NCI-H1436 treated with DMSO at 0.1 percent for 48 hours (cell line): ENCODE measurements at regions not wholly inside any gene's neighbourhood (a gene's known extent, or its start where the extent isn't known, plus 50 kb on each side); places are given as distances from the start of the nearest gene placed in this dataset.

ENCODE experiments used
- DNase-seq: peaks from one replicate; lab custom pipeline; 2025; lab: John Stamatoyannopoulos, UW

- DNase-seq: no peak
Measured at GRCh38 chr4:57682275-57682674, 572.1 kb upstream of the IGFBP7 start.

GRCh38 chr4:57679969-57680368, 569.8 kb upstream of the IGFBP7 start:
- DNase-seq: no peak

GRCh38 chr4:57676394-57676793, 566.2 kb upstream of the IGFBP7 start:
- no peak for DNase-seq

GRCh38 chr4:57672846-57673433, 562.8 kb upstream of the IGFBP7 start:
- no peak for DNase-seq

- no peak for DNase-seq
Measured at GRCh38 chr4:57668621-57669020, 558.4 kb upstream of the IGFBP7 start.

GRCh38 chr4:57665806-57666205, 555.6 kb upstream of the IGFBP7 start:
- no peak for DNase-seq

GRCh38 chr4:57661517-57662090, 551.4 kb upstream of the IGFBP7 start:
- no peak for DNase-seq

- no peak for DNase-seq
Measured at GRCh38 chr4:57658673-57659072, 548.5 kb upstream of the IGFBP7 start.

- DNase-seq: no peak
Measured at GRCh38 chr4:57658188-57658587, 548.0 kb upstream of the IGFBP7 start.

GRCh38 chr4:57655342-57655741, 545.2 kb upstream of the IGFBP7 start:
- no peak for DNase-seq

GRCh38 chr4:57652779-57653178, 542.6 kb upstream of the IGFBP7 start:
- DNase-seq: no peak

GRCh38 chr4:57640391-57641100, 530.4 kb upstream of the IGFBP7 start:
- DNase-seq: no peak

- DNase-seq: no peak
Measured at GRCh38 chr4:57639561-57640382, 529.6 kb upstream of the IGFBP7 start.

GRCh38 chr4:57635910-57636309, 525.7 kb upstream of the IGFBP7 start:
- no peak for DNase-seq

GRCh38 chr4:57633212-57633859, 523.2 kb upstream of the IGFBP7 start:
- no peak for DNase-seq

GRCh38 chr4:57632564-57632963, 522.4 kb upstream of the IGFBP7 start:
- no peak for DNase-seq

- no peak for DNase-seq
Measured at GRCh38 chr4:57631147-57631546, 521.0 kb upstream of the IGFBP7 start.

- DNase-seq: no peak
Measured at GRCh38 chr4:57628004-57628403, 517.8 kb upstream of the IGFBP7 start.

GRCh38 chr4:57614257-57614932, 504.2 kb upstream of the IGFBP7 start:
- DNase-seq: no peak

GRCh38 chr4:57612279-57612678, 502.1 kb upstream of the IGFBP7 start:
- no peak for DNase-seq

GRCh38 chr4:57607566-57608180, 497.5 kb upstream of the IGFBP7 start:
- no peak for DNase-seq
